GM18907 (cell line): ENCODE measurements at regions not wholly inside any gene's neighbourhood (a gene's known extent, or its start where the extent isn't known, plus 50 kb on each side); places are given as distances from the start of the nearest gene placed in this dataset.
A peak's percentile ranks its signal among the peaks of the same experiment; 100 is the strongest.
"Not testable (repeated sequence)": the region's sequence is repeated elsewhere in the genome, so short reads cannot be mapped to it uniquely, and the experiment has no call there.

Source experiments
- ATAC-seq: cut with Tn5 transposase; IDR thresholded peaks from one replicate; pipeline ENCODE4 v1.9.1; 2021; ENCODE audit warnings: mild to moderate bottlenecking, moderate library complexity; ENCODE audit not compliant: unreplicated experiment

DNA sequence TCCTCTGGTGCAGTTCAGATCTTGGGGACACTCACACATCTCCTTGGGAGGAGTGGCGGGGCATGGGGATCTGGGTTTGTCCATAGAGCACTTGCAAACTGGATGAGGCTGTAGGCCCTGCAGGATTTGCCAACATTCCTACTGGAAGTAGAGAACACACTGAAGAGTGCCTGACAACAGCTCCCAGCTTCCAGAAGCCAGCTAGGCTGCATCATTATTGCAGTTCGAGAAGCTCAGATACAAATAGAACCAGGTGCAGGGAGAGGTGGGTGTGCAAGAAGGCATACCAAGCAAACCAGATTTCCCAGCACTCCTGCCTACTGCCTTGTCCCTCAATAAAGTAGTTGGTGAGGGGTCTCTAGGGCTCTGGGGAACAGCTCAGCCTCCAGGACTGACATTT is 52.5 kb downstream of the RHOB start:
- ATAC-seq: no peak

DNA sequence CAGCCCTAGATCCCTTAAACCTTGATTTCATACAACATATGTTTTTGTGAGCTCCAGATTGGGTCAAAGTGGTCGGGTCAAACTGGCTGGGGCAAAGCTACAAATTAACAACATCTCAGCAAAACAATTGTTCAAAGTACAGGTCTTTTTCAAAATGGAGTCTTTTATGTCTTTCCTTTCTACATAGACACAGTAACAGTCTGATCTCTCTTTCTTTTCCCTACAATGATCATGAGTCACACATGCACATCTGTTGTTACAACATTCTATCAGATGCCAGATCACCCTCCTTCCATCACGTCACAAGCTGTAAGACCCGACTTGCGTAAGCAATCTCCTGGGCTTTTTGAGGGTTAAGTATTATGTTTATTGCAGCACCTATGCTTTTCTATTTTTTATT is 55.1 kb downstream of the RHOB start:
- no peak for ATAC-seq

DNA sequence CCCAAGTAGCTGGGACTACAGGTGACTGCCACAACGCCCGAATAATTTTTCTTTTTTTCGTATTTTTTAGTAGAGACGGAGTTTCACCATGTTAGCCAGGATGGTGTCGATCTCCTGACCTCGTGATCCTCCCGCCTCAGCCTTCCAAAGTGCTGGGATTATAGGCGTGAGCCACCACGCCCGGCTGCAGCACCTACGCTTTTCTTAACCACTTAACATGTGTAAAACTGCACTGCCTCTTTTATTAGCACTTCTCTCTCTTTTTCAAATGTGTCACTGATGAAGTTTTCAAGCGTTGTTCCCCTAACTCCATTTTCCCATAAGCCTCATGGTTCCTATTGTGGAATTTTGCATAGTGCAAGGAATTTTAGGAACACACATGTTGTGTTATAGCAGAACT is 55.6 kb downstream of the RHOB start:
- ATAC-seq: not testable (repeated sequence)

DNA sequence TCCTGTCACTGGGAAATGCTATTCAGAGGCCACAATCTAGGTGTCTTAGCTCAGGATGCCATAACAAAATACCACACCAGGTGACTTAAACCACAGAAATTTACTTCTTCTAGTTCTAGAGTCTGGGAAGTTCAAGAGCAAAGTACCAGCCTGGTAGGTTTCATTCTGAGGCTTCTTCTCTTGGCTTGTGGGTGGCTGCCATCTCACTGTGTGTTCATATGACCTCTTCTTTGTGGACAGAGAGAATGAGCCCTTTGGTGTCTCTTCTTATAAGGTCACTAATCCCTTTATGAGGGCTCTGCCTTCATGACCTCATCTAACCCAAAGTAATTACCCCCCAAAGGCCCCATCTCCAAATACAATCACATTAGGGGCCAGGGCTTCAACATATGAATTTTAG is 57.3 kb downstream of the RHOB start:
- ATAC-seq: no peak

DNA sequence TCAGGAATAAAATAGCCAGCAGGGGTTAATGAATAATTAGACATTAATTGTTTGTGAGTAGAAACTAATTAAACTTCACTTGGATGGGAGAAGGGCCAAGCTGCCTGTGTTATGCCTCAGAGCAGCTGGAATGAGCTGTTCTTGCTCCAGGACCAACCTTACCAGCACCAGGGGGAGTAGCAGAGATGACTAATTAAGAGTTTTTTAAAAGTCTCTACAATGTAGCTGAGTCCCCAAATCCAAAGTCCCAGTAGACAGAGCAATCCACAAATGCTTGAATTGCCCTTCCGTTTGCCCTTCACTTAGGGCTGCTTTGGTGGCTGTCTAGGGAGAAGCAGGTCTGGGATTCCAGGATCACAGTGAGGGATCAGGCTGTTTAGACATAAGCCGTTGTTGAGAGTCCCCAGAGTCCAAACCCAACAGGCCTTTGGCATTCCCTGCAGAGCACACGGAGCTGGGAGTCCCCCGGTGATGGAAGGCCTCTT is 59.4 kb downstream of the RHOB start:
- ATAC-seq: no peak

DNA sequence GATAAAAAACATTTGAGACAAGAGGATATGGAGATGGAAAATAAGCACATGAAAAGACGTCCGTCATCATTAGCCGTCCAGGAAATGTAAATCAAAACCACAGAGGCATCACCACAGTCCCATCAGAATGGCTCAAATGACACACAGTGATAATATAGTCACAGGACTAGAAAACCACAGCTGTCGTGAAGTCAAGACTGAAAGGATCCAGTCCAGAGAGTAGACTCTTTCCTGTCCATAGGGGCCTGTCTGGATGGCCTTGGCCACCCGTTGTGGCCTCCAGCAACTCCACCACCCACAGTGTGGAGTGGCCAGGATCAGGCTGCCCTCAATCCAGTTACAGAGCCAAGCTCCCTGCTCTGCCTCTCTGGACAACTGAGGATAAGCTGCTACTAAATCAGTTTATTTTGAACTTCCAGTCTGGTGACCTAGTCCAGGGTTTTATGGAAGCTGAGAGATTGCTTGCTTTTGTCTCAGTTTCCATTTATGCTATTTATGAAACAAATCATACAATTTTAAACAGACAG is 60.4 kb downstream of the RHOB start:
- ATAC-seq: peak; percentile 96

DNA sequence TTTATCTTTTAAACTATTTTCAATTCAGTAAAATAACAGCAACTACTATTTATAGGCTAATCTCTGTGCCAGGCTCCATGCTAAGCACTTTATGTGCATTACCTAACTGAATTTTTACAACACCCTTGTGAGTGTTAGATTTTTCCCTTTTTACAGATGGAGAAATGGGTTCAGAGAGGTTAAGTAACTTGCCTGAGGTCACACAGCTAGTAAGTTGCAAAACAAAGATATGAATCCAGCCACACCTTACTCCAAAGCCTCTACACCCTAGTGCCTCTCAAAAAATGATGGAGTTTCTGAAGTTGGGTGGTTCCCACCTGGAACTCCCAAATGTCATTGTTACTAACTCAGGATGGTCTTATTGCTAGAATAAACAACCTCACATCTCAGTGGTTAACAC is 60.8 kb downstream of the RHOB start:
- ATAC-seq: no peak

DNA sequence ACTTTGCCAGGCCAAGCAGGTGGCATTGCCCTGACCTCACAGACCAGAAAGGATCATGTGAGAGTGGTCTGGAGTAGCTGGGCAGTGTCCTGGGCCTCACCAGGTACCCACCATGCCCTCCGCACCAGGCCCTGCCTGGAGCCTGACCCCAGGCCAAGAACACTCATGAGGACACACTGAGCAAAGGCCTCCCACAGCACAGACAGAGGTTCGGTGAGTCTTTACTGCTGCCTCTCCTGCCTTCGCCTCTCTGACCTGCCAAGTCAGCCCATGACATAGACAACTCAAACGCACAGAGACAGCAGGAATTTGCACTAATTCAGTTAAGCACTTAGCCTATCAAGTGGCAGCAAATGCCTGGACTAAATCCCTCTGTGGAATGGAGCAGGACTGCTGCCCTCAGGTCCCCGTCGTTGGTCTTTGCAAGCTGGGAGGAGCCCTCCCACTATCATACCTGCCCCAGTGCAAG is 62.5 kb downstream of the RHOB start:
- ATAC-seq: no peak

DNA sequence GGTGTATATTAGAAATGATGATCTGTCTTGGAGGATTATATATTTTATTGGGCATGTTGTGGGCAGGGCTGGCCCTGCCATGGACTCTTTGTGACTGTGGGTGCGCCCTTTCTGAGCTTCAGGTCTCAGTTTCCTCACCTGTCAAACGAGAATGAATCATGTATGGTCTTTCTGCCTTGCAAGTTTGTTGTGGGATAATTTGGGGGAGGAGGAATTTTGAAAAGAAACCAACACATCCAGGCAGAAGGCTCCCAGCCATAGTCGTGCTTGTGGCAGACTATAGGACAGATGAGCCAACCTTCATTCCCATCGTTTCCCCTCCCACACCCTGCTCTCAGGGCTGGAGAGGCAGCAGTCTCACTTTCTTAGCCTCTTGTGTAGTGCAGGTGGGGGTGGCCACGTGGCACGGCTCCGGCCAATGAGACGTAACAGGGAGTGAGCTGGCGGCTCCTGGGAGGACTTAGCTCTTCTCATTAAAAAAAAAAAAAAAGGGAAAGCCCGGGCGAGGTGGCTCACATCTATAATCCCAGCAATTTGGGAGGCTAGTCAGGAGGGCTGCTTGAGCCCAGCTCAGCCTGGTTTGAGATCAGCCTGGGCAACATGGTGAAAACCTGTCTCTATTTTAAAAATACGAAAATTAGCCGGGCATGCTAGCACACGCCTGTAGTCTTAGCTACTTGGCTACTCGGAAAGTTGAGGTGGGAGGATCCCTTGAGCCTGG is 63.1 kb downstream of the RHOB start:
- ATAC-seq: no peak

DNA sequence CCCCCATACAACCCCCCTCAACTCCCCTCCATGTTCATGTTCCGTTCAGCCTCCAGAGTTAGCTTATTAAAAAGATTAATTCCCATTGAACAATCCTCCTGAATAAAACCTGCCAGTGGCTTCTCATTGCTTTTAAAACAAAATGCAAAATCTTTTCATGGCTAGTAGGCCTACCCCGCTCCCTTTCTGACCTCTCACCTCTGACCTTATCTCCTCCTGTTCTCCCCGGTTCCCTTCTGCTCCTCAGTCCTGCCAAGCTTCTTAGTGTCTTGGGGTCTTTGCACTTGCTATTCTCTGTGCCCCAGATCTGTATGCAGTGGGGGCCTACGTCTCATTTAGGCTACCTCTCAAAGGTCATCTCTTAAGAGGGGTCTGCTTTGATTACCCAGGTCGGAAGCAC is 64.3 kb downstream of the RHOB start:
- no peak for ATAC-seq

DNA sequence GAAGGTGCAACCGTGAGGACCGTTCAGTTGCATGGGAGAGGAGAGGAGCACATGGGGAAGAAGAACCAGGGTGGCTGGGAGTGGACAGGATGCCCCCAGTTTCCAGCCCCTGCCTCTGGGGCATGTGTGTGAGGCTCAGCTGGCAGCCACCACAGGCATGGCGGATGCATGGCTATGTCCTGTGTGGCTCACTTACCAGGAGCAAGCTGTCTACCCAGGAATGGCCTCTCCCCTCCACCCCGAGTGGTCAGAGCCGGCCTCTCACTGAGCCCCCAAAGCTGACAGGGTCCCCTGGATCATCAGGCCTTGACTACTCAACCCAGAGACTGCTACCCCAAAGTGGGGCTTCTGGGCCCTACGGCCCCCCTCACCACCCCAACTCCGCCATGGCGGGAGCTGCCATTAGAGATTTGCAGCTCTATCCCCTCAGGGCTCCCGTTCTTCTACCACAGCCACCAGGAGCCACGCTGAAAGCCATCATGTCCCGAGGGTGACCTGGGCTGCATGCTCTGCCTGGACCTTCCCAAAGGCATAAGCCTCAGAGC is 65.3 kb downstream of the RHOB start:
- no peak for ATAC-seq

DNA sequence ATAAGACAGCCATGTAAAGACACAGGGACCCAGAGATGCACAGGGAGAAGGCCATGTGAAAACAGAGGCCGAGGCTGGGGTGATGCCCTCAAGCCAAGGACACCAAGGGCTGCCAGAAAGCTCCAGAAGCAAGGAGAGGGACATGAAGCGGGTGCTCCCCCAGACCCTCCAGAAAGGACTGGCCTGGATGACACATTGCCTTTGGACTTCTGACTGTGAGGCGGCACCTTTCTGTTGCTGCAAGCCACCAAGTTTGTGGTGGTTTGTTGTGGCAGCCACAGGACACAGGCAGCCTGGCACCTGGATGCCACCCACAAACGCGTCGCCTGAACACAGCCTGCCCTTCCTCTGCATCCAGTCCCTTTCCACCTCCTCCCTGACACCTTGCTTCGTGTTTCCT is 67.1 kb downstream of the RHOB start:
- ATAC-seq: no peak

DNA sequence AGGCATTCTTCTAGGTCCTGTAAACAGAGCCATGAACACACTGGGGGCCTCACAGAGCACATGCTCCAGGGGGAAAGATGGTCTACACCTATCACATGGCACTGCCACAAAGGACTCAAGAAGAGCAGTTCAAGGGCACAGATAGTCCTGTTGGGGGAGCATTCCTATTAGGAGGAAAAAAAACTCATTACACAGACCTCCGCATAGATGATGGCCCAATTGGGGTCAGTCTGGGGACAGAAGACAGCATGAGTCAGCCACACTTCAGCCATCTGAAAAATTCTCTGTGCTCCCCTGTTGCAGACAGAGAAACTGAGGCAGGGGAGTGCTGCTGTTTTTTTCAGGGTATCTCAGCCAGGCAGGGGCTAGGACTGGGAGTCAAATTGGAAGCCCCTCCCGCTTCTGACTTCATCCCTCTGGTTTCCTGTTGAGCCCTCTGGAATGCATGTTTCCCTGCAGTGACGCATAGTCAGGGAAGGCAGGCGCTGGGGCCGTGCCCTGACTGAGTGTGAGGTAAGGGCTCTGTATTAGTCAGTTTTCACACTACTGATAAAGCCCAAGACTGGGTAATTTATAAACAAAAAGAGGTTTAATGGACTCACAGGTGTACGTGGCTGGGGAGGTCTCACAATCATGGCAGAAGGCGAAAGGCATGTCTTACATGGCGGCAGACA is 67.9 kb downstream of the RHOB start:
- no peak for ATAC-seq

DNA sequence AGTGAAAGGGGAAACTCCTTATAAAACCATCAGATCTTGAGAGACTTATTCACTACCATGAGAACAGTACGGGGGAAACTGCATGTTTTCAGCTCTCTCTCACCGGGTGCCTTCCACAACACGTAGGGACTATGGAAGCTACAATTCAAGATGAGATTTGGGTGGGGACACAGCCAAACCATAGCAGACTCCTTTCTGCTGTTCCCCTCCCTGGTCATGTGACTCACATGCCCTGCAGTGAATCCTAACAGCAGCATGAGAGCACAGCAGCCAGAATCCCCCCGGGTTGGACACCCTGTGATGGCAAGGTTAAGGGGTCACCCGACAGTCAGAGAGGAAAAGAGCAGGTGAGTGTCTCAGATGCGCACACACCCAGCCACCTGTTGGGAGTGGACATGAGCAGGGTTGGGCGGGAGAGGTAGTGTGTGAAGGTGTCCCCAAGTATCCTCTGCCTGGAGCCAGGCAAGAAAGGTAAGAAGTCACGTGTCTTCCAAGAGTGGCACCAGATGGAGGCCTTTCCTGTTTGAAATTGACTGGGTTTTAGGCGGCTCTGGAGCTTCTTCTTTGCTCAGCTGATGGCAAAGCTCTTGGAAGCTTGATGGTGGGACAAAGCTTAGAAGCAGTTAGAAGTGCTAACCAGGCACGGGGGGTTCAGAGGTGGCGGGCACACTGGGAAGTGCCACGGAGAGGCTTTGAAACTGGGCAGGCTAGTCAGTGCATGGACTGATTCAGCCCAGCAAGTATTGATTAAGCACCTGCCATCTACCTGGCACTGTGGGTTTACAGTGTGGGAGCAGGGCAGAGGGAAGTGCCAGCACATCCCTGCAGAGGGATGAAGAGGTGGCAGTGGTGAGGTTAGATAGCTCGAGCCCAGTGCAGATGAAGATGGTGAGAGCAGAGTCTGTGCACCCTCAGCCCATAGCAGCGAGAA is 68.7 kb downstream of the RHOB start:
- ATAC-seq: no peak

DNA sequence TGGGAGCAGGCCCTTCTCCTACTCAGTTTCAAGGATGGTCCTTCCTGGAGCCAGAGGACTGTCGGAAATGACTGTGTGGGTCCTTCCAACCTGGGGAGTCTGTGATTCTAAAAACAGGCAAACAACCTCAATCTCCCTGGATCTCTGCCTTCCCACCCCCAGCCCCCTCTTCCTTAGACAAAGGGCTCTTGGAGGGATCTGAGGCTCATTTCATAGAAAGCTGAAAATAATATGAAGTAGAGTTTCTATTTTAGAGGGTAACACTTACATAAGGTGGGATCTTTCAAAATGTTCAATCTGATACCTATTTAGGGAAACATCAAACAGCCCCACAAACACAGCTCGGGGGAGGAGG is 69.4 kb downstream of the RHOB start:
- ATAC-seq: no peak

DNA sequence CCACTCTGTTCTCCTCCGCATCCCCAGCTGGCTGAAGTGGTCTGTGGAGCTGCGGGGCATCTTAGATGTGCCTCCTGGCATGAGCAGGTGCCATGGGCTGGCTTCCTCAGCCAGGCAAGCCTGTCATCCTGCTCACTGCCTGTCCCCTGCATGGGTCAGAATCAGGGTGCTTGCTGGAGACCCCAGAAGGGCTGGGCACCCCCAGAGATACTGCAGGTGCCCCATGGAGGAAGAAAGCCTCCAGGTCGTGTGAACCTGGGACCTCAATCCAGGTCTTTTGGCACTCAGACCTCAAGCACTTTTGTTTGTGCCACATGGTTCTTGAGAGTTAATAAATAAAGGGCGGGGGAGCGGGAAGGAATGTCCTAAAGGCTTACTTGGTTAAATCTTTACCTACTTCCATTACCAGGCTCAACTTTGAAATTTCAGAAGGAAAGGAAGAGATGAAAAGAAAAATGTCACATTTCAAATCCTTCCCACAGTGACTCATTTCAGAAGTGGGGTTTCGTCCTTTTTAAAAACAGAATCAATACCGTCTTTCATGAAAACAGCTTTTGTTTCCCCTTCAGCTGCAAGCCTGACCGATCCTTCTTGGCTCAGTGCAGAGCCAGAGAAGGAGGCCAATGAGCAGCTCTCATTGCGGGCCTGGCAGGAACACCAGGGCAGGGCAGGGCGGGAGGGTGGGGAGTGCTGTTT is 69.9 kb downstream of the RHOB start:
- peak; percentile 93 for ATAC-seq

DNA sequence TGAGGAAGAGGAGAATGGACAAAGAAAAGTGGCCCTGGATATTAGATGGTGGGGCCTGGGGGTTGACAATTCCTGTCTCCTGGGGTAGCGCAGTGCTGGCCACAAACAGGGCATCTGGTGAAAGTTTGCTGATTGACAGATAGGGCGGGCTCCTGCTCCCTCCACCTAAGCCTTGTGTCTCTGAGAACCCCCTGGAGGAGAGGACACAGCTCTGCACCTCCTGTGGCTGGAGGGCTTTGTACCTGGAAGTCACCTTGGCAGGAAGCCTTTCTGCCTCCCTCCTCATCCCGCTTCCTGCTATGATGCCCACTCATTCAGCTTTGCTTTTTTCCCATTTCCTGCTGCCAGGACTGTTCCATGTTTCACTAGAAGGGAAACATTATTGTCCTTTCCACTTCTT is 72.4 kb downstream of the RHOB start:
- no peak for ATAC-seq

DNA sequence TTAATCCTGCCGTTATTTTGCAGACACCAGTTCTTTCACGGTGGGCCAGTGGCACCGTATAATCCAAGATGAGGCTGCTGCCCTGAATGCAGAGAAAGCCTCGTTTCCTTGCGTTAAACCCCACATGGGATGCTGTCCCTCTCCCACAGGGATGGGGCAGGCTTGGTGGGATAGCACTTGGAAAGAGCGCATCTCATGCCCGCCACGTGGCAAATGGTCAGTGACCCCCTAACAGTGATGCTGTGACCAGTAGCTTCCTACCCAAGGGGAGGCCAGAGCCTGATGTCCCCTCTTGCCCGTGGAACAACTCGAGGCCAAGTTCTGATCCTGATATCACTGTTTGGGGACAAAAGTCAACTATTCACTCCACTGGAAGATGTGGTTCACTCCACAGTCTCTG is 73.3 kb downstream of the RHOB start:
- no peak for ATAC-seq

DNA sequence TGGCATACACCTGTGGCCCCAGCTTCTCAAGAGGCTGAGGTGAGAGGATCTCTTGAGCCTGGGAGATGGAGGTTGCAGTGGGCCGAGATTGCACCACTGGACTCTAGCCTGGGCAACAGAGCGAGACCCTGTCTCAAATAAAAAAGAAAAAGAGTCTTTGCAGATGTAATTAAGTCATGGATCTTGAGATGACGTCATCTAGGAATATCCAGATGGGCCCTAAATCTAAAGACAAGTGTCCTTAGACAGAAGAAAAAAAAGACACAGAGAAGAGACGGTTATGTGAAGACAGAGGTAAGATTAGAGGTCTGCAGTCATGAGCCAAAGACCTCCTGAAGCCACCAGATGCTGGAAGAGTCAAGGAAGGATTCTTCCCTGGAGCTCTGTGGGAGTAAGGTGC is 74.3 kb downstream of the RHOB start:
- no peak for ATAC-seq

DNA sequence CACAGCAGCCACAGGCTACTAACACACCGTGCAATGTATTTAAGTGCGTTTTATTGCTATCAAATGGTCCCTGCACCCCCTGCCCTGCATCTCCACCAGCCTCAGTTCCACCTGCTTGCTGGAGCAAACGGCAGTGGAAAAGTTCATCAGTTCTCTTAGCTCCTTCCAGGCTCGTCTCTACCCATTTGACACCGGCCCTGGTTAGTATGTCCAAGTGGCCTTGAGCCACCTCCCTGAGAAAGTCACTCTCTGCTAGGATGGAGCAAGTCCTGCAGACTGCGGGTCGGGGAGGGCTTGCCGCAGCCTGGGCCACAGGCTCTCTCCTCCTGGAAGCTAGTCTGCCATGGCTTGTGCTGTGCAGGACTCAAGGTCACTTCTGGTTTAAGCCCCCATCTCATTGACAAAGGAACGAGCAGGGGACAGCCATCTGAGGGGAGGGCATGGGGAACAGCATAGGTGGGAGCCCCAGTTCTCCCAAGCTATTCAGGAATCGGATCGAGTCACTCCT is 74.9 kb downstream of the RHOB start:
- no peak for ATAC-seq
